Common myeloid progenitor, CD34-positive (primary cell): ENCODE measurements at regions not wholly inside any gene's neighbourhood (a gene's known extent, or its start where the extent isn't known, plus 50 kb on each side); places are given as distances from the start of the nearest gene placed in this dataset.

Source experiments
- CTCF ChIA-PET: fragments of 350-600 bp; sonication (Branson Sonifier 250); formaldehyde crosslinking; loops from one replicate; lab custom pipeline; 2021; ENCODE audit warnings: antibody characterized with exemption; lab: Charles Lee
- POLR2A ChIA-PET: fragments of 350-600 bp; sonication (Branson Sonifier 250); formaldehyde crosslinking; loops from one replicate; lab custom pipeline; 2021; ENCODE audit warnings: antibody characterized with exemption; lab: Charles Lee
- DNase-seq, 3 donors: peaks; one replicate each; pipeline versions ENCODE4 v3.0.0 to v3.0.0-alpha.2; 2013
- H3K27ac ChIP-seq, 2 experiments: 1 replicate in 1 of 2; 2 replicates in 1 of 2; pipeline ENCODE4 v1.7.0; 2013; ENCODE audit warnings: inconsistent platforms in 2 of 2, low read length in 2 of 2, mild to moderate bottlenecking in 2 of 2, low read depth in 1 of 2, moderate library complexity in 1 of 2; ENCODE audit not compliant: severe bottlenecking in 2 of 2, insufficient read depth in 1 of 2, poor library complexity in 1 of 2
- H3K27me3 ChIP-seq, 5 experiments: replicated peaks in 2 of 5; 1 replicate in 3 of 5; 2 replicates in 2 of 5; pipeline versions ENCODE4 v1.6.1 to v1.7.0; 2013; ENCODE audit warnings: low read length in 4 of 5, mild to moderate bottlenecking in 2 of 5, moderate library complexity in 2 of 5, inconsistent platforms in 1 of 5; ENCODE audit not compliant: insufficient read depth in 5 of 5, control insufficient read depth in 4 of 5
- H3K36me3 ChIP-seq, 4 experiments: 1 replicate in 2 of 4; 2 replicates in 2 of 4; pipeline versions ENCODE4 v1.6.1 to v1.7.0; 2013; ENCODE audit warnings: low read length in 3 of 4, control low read depth in 1 of 4, mild to moderate bottlenecking in 1 of 4; ENCODE audit not compliant: control insufficient read depth in 4 of 4, insufficient read depth in 4 of 4
- H3K4me1 ChIP-seq, 4 experiments: 1 replicate in 3 of 4; 2 replicates in 1 of 4; pipeline versions ENCODE4 v1.6.1 to v1.7.1; 2013; ENCODE audit warnings: low read length in 3 of 4, mild to moderate bottlenecking in 3 of 4, control low read depth in 1 of 4, inconsistent platforms in 1 of 4, moderate library complexity in 1 of 4; ENCODE audit not compliant: control insufficient read depth in 4 of 4, insufficient read depth in 4 of 4; ENCODE audit errors: control extremely low read depth in 1 of 4
- H3K4me3 ChIP-seq, 7 experiments: 1 replicate in 4 of 7; 2 replicates in 3 of 7; pipeline versions ENCODE4 v1.5.1 to v1.7.0; 2013; ENCODE audit warnings: mild to moderate bottlenecking in 7 of 7, low read length in 6 of 7, moderate library complexity in 6 of 7, inconsistent platforms in 2 of 7, low read depth in 2 of 7, control low read depth in 1 of 7; ENCODE audit not compliant: insufficient read depth in 4 of 7, control insufficient read depth in 1 of 7; ENCODE audit errors: extremely low read depth in 1 of 7
- H3K9me3 ChIP-seq, 5 experiments: 1 replicate in 4 of 5; 2 replicates in 1 of 5; pipeline versions ENCODE4 v1.6.1 to v1.7.1; 2013; ENCODE audit warnings: low read length in 4 of 5, mild to moderate bottlenecking in 2 of 5, inconsistent platforms in 1 of 5, low read depth in 1 of 5, moderate library complexity in 1 of 5; ENCODE audit not compliant: control insufficient read depth in 4 of 5, insufficient read depth in 2 of 5; ENCODE audit errors: control extremely low read depth in 1 of 5
- WGBS: methylation state at CpG from one replicate; pipeline ENCODE4 v1.1.5; 2013; ENCODE audit not compliant: insufficient coverage; 5-methylcytosine and 5-hydroxymethylcytosine counted together

GRCh38 chr3:76245073-76245472 is 459.7 kb upstream of the ZNF717 start:
- POLR2A ChIA-PET, result no interaction called here
- WGBS, result 100% methylated on average over 1 of the region's 2 CpGs
- H3K27me3 ChIP-seq, result no peaks in the 10 kb centered on the region

GRCh38 chr3:76245622-76246021 is 460.3 kb upstream of the ZNF717 start:
- no peak overlapping the region for H3K4me3 ChIP-seq
- no peak for DNase-seq
- CTCF ChIA-PET, result no interaction called here
- H3K27me3 ChIP-seq, result no peaks in the 10 kb centered on the region
- H3K36me3 ChIP-seq, result no peaks in the 10 kb centered on the region
- H3K9me3 ChIP-seq, result no peaks in the 10 kb centered on the region
- H3K4me1 ChIP-seq, result no peaks in the 10 kb centered on the region
- H3K27ac ChIP-seq, result no peak overlapping the region
- POLR2A ChIA-PET, result no interaction called here

More at GRCh38 chr3:76245073-76245472, 459.7 kb upstream of the ZNF717 start:
- H3K36me3 ChIP-seq, result no peaks in the 10 kb centered on the region
- CTCF ChIA-PET, result no interaction called here
- H3K4me3 ChIP-seq, result no peak overlapping the region
- no peak for DNase-seq
- no peaks in the 10 kb centered on the region for H3K9me3 ChIP-seq
- H3K27ac ChIP-seq, result no peak overlapping the region
- no peaks in the 10 kb centered on the region for H3K4me1 ChIP-seq

DNA sequence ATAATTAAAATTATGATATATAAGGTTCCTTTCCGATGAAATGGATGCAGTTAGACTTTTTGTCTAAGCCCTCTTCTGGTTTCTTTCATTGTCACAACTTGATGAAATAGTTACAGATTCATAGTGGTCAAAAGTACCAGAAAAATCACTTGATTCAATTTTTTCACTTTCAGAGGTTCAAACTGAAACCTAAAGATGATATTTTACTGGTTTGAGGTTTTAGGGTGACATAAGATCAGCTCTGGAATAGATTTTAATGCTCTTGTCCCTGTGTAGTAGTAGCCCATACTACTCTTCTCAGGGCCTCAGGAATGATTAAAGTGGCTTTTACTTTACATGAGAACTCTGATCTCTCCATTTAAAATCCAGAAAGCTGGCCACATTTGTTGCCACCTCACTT is 479.1 kb upstream of the ZNF717 start:
- no peaks in the 10 kb centered on the region for H3K27me3 ChIP-seq
- DNase-seq, result no peak
- H3K36me3 ChIP-seq, result no peaks in the 10 kb centered on the region
- CTCF ChIA-PET, result no interaction called here
- POLR2A ChIA-PET, result no interaction called here
- H3K27ac ChIP-seq, result no peak overlapping the region
- H3K9me3 ChIP-seq, result no peaks in the 10 kb centered on the region
- no peaks in the 10 kb centered on the region for H3K4me1 ChIP-seq
- 80% methylated on average over 1 of the region's 1 CpG for WGBS
- H3K4me3 ChIP-seq, result no peak overlapping the region

DNA sequence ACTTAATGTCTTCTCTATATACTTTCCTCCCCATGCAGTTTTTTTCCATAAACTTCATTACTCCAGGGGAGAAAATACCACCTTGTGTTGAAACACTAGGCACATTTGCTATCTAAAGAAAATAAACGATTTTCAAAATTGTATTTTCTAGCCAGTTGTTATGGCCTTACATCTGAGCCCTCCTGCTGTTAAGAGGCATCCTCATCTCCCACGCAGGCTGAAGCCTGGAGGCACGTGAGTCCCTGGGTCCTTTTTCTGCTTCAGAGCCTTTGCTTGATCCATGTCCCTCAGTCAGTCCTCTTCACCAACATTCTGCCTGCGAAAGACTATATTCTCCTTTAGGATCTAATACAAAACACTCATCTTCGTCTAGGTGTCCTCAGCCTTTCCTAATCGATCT is 479.6 kb upstream of the ZNF717 start:
- Histone ChIP-seq H3K36me3 (no peaks in the 10 kb centered on the region), H3K9me3 (no peaks in the 10 kb centered on the region), H3K27ac (no peak overlapping the region), H3K27me3 (no peaks in the 10 kb centered on the region), H3K4me3 (no peak overlapping the region), H3K4me1 (no peaks in the 10 kb centered on the region)
- POLR2A ChIA-PET, result no interaction called here
- WGBS, result 82% methylated on average over 3 of the region's 6 CpGs
- CTCF ChIA-PET, result no interaction called here
- no peak for DNase-seq

DNA sequence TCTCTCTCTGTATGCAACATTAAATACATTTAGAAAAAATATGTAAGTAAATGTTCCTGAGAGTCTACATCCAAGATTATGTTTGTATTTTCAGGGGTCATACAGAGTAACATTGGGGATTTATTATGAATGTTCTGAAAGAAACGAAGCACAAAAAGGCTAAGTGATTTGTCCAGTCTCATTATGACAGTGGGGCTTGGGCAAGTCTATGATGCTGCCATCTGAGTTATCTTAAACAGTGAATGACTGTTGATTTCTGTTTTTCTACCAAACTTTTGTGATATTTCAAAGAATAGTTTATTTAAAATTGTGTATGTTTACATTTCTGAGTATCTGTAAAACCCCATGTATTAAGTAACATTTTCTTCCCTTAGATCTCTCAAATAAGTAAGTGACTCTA is 481.2 kb upstream of the ZNF717 start:
- Histone ChIP-seq H3K4me1 (no peaks in the 10 kb centered on the region), H3K9me3 (no peaks in the 10 kb centered on the region), H3K36me3 (no peaks in the 10 kb centered on the region), H3K27me3 (no peaks in the 10 kb centered on the region), H3K27ac (no peak overlapping the region), H3K4me3 (no peak overlapping the region)
- ChIA-PET CTCF (no interaction called here), POLR2A (no interaction called here)
- 100% methylated on average over 1 of the region's 1 CpG for WGBS
- no peak for DNase-seq

GRCh38 chr3:76267851-76268380 is 482.6 kb upstream of the ZNF717 start:
- ChIA-PET CTCF (no interaction called here), POLR2A (no interaction called here)
- no peak overlapping the region for H3K4me3 ChIP-seq
- no peaks in the 10 kb centered on the region for H3K36me3 ChIP-seq
- no peaks in the 10 kb centered on the region for H3K27me3 ChIP-seq
- no peaks in the 10 kb centered on the region for H3K9me3 ChIP-seq
- no peaks in the 10 kb centered on the region for H3K4me1 ChIP-seq
- WGBS, result 89% methylated on average over 3 of the region's 4 CpGs
- no peak for DNase-seq
- H3K27ac ChIP-seq, result no peak overlapping the region

DNA sequence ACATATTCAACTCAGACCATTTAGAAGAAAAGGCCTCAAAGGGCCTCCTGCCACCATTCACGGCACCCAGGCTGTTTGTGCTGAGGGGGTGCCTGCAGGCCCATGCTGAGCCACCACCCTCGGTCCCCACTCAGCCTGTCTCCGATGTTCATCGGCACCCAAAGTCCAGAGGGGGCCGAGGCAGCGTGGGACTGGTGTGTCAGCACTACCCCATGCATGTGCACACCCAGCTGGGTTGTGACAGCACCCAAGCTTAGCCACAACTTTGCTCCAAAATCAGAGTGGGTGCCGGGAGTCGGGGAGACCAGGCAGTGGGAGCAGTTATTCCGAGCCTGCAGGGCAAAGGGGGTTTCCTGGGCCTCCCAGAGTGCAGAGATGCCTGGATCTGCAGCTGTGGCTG is 508.5 kb upstream of the ZNF717 start:
- WGBS, result 86% methylated on average over 4 of the region's 9 CpGs
- Histone ChIP-seq H3K4me3 (no peak overlapping the region), H3K27me3 (no peaks in the 10 kb centered on the region), H3K36me3 (no peaks in the 10 kb centered on the region), H3K4me1 (no peaks in the 10 kb centered on the region), H3K9me3 (no peaks in the 10 kb centered on the region), H3K27ac (no peak overlapping the region)
- ChIA-PET POLR2A (no interaction called here), CTCF (no interaction called here)
- no peak for DNase-seq
